Osteoblast (primary cell): ENCODE measurements at regions not wholly inside any gene's neighbourhood (a gene's known extent, or its start where the extent isn't known, plus 50 kb on each side); places are given as distances from the start of the nearest gene placed in this dataset.

Experiments
- DNase-seq: peaks from one replicate; pipeline ENCODE4 v3.0.0; 2011; ENCODE audit warnings: low spot score, mixed read lengths; ENCODE audit not compliant: insufficient read length; ENCODE audit errors: missing footprints
- H2AFZ ChIP-seq: 2 replicates; pipeline ENCODE4 v1.6.0; 2011; ENCODE audit warnings: mild to moderate bottlenecking, low read length
- H3K27ac ChIP-seq: 2 replicates; pipeline ENCODE4 v1.5.1; 2011; ENCODE audit warnings: mild to moderate bottlenecking, low read depth, low read length, moderate library complexity
- H3K27me3 ChIP-seq: 2 replicates; pipeline ENCODE4 v1.6.0; 2012; ENCODE audit warnings: mild to moderate bottlenecking, control low read depth, inconsistent platforms, low read length, moderate library complexity; ENCODE audit not compliant: insufficient read depth
- H3K36me3 ChIP-seq: 2 replicates; pipeline ENCODE4 v1.5.1; 2011; ENCODE audit warnings: mild to moderate bottlenecking, low read length, control low read depth, moderate library complexity; ENCODE audit not compliant: insufficient read depth
- H3K4me1 ChIP-seq: 2 replicates; pipeline ENCODE4 v1.5.1; 2011; ENCODE audit warnings: mild to moderate bottlenecking, low read length, control low read depth, moderate library complexity; ENCODE audit not compliant: insufficient read depth
- H3K4me2 ChIP-seq: 2 replicates; pipeline ENCODE4 v1.6.0; 2011; ENCODE audit warnings: mild to moderate bottlenecking, low read length; ENCODE audit not compliant: insufficient read depth
- H3K4me3 ChIP-seq: fragments of 200-600 bp; sonication (generic); 3 replicates; pipeline ENCODE4 v1.5.1; 2012; ENCODE audit warnings: mild to moderate bottlenecking, low read length, inconsistent platforms; ENCODE audit not compliant: insufficient read depth
- H3K79me2 ChIP-seq: 2 replicates; pipeline ENCODE4 v1.6.0; 2012; ENCODE audit warnings: mild to moderate bottlenecking, low read length, control low read depth, inconsistent platforms; ENCODE audit not compliant: insufficient read depth
- H3K9me3 ChIP-seq: 2 replicates; pipeline ENCODE4 v1.5.1; 2011; ENCODE audit warnings: low read depth, low read length, control low read depth
- H4K20me1 ChIP-seq: 2 replicates; pipeline ENCODE4 v1.6.0; 2012; ENCODE audit warnings: mild to moderate bottlenecking, low read length, control low read depth; ENCODE audit not compliant: insufficient read depth
- CTCF ChIP-seq: IDR thresholded peaks from 2 replicates; pipeline ENCODE4 v1.5.1; 2011; ENCODE audit warnings: mild to moderate bottlenecking, low read depth, low read length, moderate library complexity; ENCODE audit errors: extremely low read depth

GRCh38 chr7:41893656-41894055 is 190.8 kb upstream of the INHBA start:
- H4K20me1 ChIP-seq: no peaks in the 10 kb centered on the region

GRCh38 chr7:41892356-41893100 is 189.6 kb upstream of the INHBA start:
- Histone ChIP-seq H3K27ac (peak overlapping the region; percentile 64), H3K9me3 (no peaks in the 10 kb centered on the region), H4K20me1 (no peaks in the 10 kb centered on the region), H3K4me1 (peaks cover 25% of the 10 kb centered on the region), H2AFZ (peak overlapping the region; percentile 85), H3K4me3 (no peak overlapping the region), H3K79me2 (no peaks in the 10 kb centered on the region), H3K27me3 (no peaks in the 10 kb centered on the region), H3K4me2 (no peak overlapping the region), H3K36me3 (no peaks in the 10 kb centered on the region)
- TF ChIP-seq CTCF: peak; percentile 14
- DNase-seq: peak; percentile 66

More at GRCh38 chr7:41893656-41894055, 190.8 kb upstream of the INHBA start:
- Histone ChIP-seq H2AFZ (no peak overlapping the region), H3K27me3 (no peaks in the 10 kb centered on the region), H3K36me3 (no peaks in the 10 kb centered on the region), H3K4me3 (no peak overlapping the region), H3K79me2 (no peaks in the 10 kb centered on the region), H3K4me2 (no peak overlapping the region), H3K9me3 (no peaks in the 10 kb centered on the region), H3K27ac (peak overlapping the region; percentile 26), H3K4me1 (peaks cover 18% of the 10 kb centered on the region)
- no peak for DNase-seq
- no peak for TF ChIP-seq CTCF

GRCh38 chr7:41891950-41892349 is 189.1 kb upstream of the INHBA start:
- DNase-seq: no peak
- Histone ChIP-seq H4K20me1 (no peaks in the 10 kb centered on the region), H3K36me3 (no peaks in the 10 kb centered on the region), H3K4me2 (no peak overlapping the region), H3K4me3 (no peak overlapping the region), H3K9me3 (no peaks in the 10 kb centered on the region), H3K79me2 (no peaks in the 10 kb centered on the region), H2AFZ (peak overlapping the region; percentile 85), H3K27ac (peak overlapping the region; percentile 64), H3K4me1 (peaks cover 31% of the 10 kb centered on the region), H3K27me3 (no peaks in the 10 kb centered on the region)
- TF ChIP-seq CTCF: no peak

- TF ChIP-seq CTCF: no peak
- no peaks in the 10 kb centered on the region for H3K27me3 ChIP-seq
- no peaks in the 10 kb centered on the region for H3K36me3 ChIP-seq
- H3K4me1 ChIP-seq: peaks cover 38% of the 10 kb centered on the region
- H3K27ac ChIP-seq: peak overlapping the region; percentile 62
- no peaks in the 10 kb centered on the region for H3K9me3 ChIP-seq
- H3K79me2 ChIP-seq: no peaks in the 10 kb centered on the region
- no peaks in the 10 kb centered on the region for H4K20me1 ChIP-seq
- no peak overlapping the region for H3K4me2 ChIP-seq
- H3K4me3 ChIP-seq: no peak overlapping the region
- DNase-seq: peak; percentile 18
- peak overlapping the region; percentile 28 for H2AFZ ChIP-seq
Observed at GRCh38 chr7:41890631-41891274, 187.9 kb upstream of the INHBA start.
